Gastrocnemius medialis (tissue), 4 donors: ENCODE measurements at regions not wholly inside any gene's neighbourhood (a gene's known extent, or its start where the extent isn't known, plus 50 kb on each side); places are given as distances from the start of the nearest gene placed in this dataset.

Experiments
- POLR2A ChIP-seq, 2 donors: fragments of 450-650 bp; IDR thresholded peaks; one replicate each; pipeline ENCODE4 v1.6.1; 2017; ENCODE audit warnings: antibody characterized with exemption in 2 of 2, mild to moderate bottlenecking in 2 of 2, moderate library complexity in 2 of 2
- TF ChIP-seq, protein P1 (sequence below), 5 experiments: fragments of 450-650 bp in 3 of 5; fragments of 200-600 bp in 2 of 5; sonication (generic) in 2 of 5; IDR thresholded peaks in 4 of 5; conservative IDR thresholded peaks in 1 of 5; 1 replicate in 4 of 5; 2 replicates in 1 of 5; pipeline ENCODE4 v1.5.1; 2016 to 2019; ENCODE audit warnings: antibody characterized with exemption in 5 of 5, mild to moderate bottlenecking in 3 of 5, moderate library complexity in 3 of 5

DNA sequence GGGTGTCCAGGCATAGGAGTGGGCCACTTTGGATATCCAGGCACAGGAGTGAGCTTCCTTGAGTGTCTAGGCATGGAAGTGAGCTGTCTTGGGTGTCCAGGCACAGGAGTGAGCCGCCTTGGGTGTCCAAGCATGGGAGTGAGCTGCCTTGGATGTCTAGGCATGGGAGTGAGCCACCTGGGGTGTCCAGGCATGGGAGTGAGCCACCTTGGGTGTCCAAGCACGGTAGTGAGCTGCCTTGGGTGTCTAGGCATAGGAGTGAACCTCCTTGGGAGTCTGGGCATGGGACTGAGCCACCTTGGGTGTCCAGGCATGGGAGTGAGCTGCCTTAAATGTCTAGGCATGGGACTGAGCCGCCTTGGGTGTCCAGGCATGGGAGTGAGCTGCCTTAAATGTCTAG is 146.3 kb downstream of the C1orf94 start:
- TF ChIP-seq POLR2A (IDR thresholded peaks at IDR 0.05), result no peak
- TF ChIP-seq, protein P1, sequence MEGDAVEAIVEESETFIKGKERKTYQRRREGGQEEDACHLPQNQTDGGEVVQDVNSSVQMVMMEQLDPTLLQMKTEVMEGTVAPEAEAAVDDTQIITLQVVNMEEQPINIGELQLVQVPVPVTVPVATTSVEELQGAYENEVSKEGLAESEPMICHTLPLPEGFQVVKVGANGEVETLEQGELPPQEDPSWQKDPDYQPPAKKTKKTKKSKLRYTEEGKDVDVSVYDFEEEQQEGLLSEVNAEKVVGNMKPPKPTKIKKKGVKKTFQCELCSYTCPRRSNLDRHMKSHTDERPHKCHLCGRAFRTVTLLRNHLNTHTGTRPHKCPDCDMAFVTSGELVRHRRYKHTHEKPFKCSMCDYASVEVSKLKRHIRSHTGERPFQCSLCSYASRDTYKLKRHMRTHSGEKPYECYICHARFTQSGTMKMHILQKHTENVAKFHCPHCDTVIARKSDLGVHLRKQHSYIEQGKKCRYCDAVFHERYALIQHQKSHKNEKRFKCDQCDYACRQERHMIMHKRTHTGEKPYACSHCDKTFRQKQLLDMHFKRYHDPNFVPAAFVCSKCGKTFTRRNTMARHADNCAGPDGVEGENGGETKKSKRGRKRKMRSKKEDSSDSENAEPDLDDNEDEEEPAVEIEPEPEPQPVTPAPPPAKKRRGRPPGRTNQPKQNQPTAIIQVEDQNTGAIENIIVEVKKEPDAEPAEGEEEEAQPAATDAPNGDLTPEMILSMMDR (IDR thresholded peaks at IDR 0.05 in 4 of 5, conservative IDR thresholded peaks at IDR 0.05 in 1 of 5), result no peak
